Activated naive CD8-positive, alpha-beta T cell treated with anti-CD3 and anti-CD28 coated beads, Interleukin-2, amount 50 U/mL, for 16 hours (primary cell): ENCODE measurements at regions not wholly inside any gene's neighbourhood (a gene's known extent, or its start where the extent isn't known, plus 50 kb on each side); places are given as distances from the start of the nearest gene placed in this dataset.

ENCODE experiments used
- DNase-seq: peaks from one replicate; pipeline ENCODE4 v3.0.0-alpha.2; 2020; ENCODE audit warnings: low read depth, low spot score

GRCh38 chr3:6091262-6091661 is 769.7 kb upstream of the GRM7 start:
- no peak for DNase-seq

GRCh38 chr3:6095006-6095405 is 765.9 kb upstream of the GRM7 start:
- no peak for DNase-seq

GRCh38 chr3:6097021-6097420 is 763.9 kb upstream of the GRM7 start:
- DNase-seq, result no peak

- no peak for DNase-seq
Observed at GRCh38 chr3:6097556-6097955, 763.4 kb upstream of the GRM7 start.

- no peak for DNase-seq
Observed at GRCh38 chr3:6098516-6099157, 762.3 kb upstream of the GRM7 start.

- DNase-seq, result no peak
Observed at GRCh38 chr3:6099458-6100075, 761.3 kb upstream of the GRM7 start.

GRCh38 chr3:6105187-6105586 is 755.7 kb upstream of the GRM7 start:
- no peak for DNase-seq

GRCh38 chr3:6108957-6109356 is 752.0 kb upstream of the GRM7 start:
- DNase-seq, result no peak

GRCh38 chr3:6110451-6110850 is 750.5 kb upstream of the GRM7 start:
- no peak for DNase-seq

GRCh38 chr3:6112546-6112945 is 748.4 kb upstream of the GRM7 start:
- no peak for DNase-seq

GRCh38 chr3:6113338-6113737 is 747.6 kb upstream of the GRM7 start:
- DNase-seq, result no peak

GRCh38 chr3:6119367-6119766 is 741.5 kb upstream of the GRM7 start:
- DNase-seq, result no peak

- no peak for DNase-seq
Observed at GRCh38 chr3:6120786-6121185, 740.1 kb upstream of the GRM7 start.

- no peak for DNase-seq
Observed at GRCh38 chr3:6124875-6125274, 736.0 kb upstream of the GRM7 start.

GRCh38 chr3:6125520-6125919 is 735.4 kb upstream of the GRM7 start:
- no peak for DNase-seq

- DNase-seq, result no peak
Observed at GRCh38 chr3:6132684-6133432, 728.1 kb upstream of the GRM7 start.

GRCh38 chr3:6142707-6143106 is 718.2 kb upstream of the GRM7 start:
- no peak for DNase-seq

- DNase-seq, result no peak
Observed at GRCh38 chr3:6147883-6148282, 713.0 kb upstream of the GRM7 start.

- DNase-seq, result no peak
Observed at GRCh38 chr3:6155650-6156338, 705.1 kb upstream of the GRM7 start.

- no peak for DNase-seq
Observed at GRCh38 chr3:6165951-6166350, 695.0 kb upstream of the GRM7 start.

- DNase-seq, result no peak
Observed at GRCh38 chr3:6168256-6168655, 692.7 kb upstream of the GRM7 start.

GRCh38 chr3:6172871-6173642 is 687.9 kb upstream of the GRM7 start:
- DNase-seq, result no peak
